ENCODE measurements at regions not wholly inside any gene's neighbourhood (a gene's known extent, or its start where the extent isn't known, plus 50 kb on each side); places are given as distances from the start of the nearest gene placed in this dataset.

DNA sequence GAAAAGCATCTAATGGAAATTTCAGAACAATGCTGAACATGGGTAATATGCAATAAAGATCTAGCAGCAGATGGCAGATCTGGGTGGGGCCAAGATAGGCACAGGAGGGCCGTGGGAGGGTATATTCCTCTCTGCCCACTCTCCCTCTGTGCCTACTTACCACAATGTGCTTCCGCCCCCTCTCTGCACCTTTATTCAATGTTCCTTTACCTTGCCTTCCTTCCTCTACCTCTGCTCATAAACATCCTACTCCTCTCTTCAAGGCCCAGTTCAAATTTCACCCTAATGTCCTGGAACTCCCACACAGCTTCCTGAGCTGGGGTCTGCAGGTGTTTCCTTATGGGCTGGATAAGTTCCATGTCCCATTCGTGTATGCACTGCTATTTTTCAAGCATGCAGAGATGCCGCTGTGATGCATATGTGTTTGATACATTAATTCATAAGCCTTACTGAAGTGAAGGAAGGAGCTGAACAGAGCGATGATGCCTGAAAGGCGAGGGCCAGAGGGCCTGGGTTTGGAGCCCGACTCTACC lies 65.6 kb upstream of the EDEM3 start:
- TF ChIP-seq RAD21 (IDR thresholded peaks at IDR 0.05; ENCODE audit: low read depth) (no peak), EP300 (IDR thresholded peaks at IDR 0.05; ENCODE audit: borderline replicate concordance) (no peak), YY1 (IDR thresholded peaks at IDR 0.05; ENCODE audit: low read depth) (no peak), NFIC (IDR thresholded peaks at IDR 0.05) (no peak)
- TF ChIP-seq, protein P1, sequence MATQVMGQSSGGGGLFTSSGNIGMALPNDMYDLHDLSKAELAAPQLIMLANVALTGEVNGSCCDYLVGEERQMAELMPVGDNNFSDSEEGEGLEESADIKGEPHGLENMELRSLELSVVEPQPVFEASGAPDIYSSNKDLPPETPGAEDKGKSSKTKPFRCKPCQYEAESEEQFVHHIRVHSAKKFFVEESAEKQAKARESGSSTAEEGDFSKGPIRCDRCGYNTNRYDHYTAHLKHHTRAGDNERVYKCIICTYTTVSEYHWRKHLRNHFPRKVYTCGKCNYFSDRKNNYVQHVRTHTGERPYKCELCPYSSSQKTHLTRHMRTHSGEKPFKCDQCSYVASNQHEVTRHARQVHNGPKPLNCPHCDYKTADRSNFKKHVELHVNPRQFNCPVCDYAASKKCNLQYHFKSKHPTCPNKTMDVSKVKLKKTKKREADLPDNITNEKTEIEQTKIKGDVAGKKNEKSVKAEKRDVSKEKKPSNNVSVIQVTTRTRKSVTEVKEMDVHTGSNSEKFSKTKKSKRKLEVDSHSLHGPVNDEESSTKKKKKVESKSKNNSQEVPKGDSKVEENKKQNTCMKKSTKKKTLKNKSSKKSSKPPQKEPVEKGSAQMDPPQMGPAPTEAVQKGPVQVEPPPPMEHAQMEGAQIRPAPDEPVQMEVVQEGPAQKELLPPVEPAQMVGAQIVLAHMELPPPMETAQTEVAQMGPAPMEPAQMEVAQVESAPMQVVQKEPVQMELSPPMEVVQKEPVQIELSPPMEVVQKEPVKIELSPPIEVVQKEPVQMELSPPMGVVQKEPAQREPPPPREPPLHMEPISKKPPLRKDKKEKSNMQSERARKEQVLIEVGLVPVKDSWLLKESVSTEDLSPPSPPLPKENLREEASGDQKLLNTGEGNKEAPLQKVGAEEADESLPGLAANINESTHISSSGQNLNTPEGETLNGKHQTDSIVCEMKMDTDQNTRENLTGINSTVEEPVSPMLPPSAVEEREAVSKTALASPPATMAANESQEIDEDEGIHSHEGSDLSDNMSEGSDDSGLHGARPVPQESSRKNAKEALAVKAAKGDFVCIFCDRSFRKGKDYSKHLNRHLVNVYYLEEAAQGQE (IDR thresholded peaks at IDR 0.05; ENCODE audit: low read depth), result no peak
- TF ChIP-seq, protein P2, sequence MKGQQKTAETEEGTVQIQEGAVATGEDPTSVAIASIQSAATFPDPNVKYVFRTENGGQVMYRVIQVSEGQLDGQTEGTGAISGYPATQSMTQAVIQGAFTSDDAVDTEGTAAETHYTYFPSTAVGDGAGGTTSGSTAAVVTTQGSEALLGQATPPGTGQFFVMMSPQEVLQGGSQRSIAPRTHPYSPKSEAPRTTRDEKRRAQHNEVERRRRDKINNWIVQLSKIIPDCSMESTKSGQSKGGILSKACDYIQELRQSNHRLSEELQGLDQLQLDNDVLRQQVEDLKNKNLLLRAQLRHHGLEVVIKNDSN (IDR thresholded peaks at IDR 0.05), result no peak
- TF ChIP-seq, protein P3, sequence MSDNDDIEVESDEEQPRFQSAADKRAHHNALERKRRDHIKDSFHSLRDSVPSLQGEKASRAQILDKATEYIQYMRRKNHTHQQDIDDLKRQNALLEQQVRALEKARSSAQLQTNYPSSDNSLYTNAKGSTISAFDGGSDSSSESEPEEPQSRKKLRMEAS (IDR thresholded peaks at IDR 0.05), result no peak

DNA sequence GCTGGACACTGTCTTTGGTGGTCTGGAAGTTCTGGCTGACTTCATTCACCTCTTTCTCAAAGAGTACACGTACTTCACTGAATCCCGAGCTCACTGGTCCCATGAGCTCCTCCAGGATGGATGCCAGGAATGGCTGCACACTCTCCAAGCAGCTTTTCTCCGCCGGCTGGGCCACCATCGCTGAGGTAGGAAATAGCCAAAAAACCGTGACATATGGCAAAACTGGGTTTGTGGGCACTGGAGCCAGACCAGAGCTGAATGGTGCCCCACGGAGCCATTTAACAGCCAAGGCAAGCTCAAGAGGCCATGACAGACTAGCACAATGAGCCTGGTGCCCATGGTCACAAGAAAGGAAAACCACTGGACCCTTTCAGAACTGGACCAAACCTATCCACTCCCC lies 64.0 kb upstream of the EDEM3 start:
- TF ChIP-seq TEAD4 (IDR thresholded peaks at IDR 0.05) (no peak), CREB1 (IDR thresholded peaks at IDR 0.05; ENCODE audit: low read depth) (no peak), NFIC (IDR thresholded peaks at IDR 0.05) (no peak), EGR1 (IDR thresholded peaks at IDR 0.05) (no peak), YY1 (IDR thresholded peaks at IDR 0.05; ENCODE audit: low read depth) (no peak), CEBPB (IDR thresholded peaks at IDR 0.05) (no peak), ZBTB7A (IDR thresholded peaks at IDR 0.05; ENCODE audit: low read depth) (no peak), FOXM1 (IDR thresholded peaks at IDR 0.05; ENCODE audit: borderline replicate concordance, low read depth) (no peak), EP300 (IDR thresholded peaks at IDR 0.05; ENCODE audit: borderline replicate concordance) (no peak), TCF12 (IDR thresholded peaks at IDR 0.05; ENCODE audit: low read depth) (no peak), RAD21 (IDR thresholded peaks at IDR 0.05; ENCODE audit: low read depth) (no peak), TAF1 (IDR thresholded peaks at IDR 0.05; ENCODE audit: low read depth) (no peak)
- TF ChIP-seq, protein P1 (IDR thresholded peaks at IDR 0.05; ENCODE audit: low read depth), result no peak

DNA sequence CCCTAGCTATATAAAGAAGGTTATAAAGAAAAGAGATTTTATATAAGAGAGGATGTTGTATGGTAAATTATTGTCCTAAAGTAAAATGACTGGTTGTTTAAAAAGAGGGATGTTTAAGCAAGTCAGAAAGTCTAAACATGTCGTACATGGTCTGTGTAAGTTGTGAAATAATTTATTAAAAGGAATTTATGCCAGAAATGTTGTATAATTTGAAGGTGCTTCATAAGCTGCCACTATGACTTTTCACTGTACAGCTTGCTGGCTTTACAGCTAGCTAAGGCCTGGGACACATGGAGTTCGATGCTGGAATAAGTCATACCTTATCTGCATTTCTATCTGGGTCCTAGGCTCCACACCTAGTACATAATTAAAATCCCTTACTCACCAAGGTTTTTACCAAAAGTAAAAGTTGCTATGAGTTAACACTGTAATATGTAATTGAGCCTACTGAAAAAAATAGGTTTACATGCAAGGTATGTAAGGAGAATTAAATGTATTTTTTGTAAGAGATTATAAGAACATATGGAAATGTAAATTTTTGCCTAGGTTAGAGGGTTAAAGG lies 59.0 kb upstream of the EDEM3 start:
- TF ChIP-seq, protein P2 (IDR thresholded peaks at IDR 0.05), result no peak
- TF ChIP-seq FOXM1 (IDR thresholded peaks at IDR 0.05; ENCODE audit: borderline replicate concordance, low read depth) (no peak), TEAD4 (IDR thresholded peaks at IDR 0.05) (no peak), EP300 (IDR thresholded peaks at IDR 0.05; ENCODE audit: borderline replicate concordance) (no peak), TAF1 (IDR thresholded peaks at IDR 0.05; ENCODE audit: low read depth) (no peak), RAD21 (IDR thresholded peaks at IDR 0.05; ENCODE audit: low read depth) (no peak), NFIC (IDR thresholded peaks at IDR 0.05) (no peak), YY1 (IDR thresholded peaks at IDR 0.05; ENCODE audit: low read depth) (no peak), CREB1 (IDR thresholded peaks at IDR 0.05; ENCODE audit: low read depth) (no peak), EGR1 (IDR thresholded peaks at IDR 0.05) (no peak), CEBPB (IDR thresholded peaks at IDR 0.05) (no peak), TCF12 (IDR thresholded peaks at IDR 0.05; ENCODE audit: low read depth) (no peak), ZBTB7A (IDR thresholded peaks at IDR 0.05; ENCODE audit: low read depth) (no peak)
- TF ChIP-seq, protein P1 (IDR thresholded peaks at IDR 0.05; ENCODE audit: low read depth), result no peak
- TF ChIP-seq, protein P3 (IDR thresholded peaks at IDR 0.05), result no peak

DNA sequence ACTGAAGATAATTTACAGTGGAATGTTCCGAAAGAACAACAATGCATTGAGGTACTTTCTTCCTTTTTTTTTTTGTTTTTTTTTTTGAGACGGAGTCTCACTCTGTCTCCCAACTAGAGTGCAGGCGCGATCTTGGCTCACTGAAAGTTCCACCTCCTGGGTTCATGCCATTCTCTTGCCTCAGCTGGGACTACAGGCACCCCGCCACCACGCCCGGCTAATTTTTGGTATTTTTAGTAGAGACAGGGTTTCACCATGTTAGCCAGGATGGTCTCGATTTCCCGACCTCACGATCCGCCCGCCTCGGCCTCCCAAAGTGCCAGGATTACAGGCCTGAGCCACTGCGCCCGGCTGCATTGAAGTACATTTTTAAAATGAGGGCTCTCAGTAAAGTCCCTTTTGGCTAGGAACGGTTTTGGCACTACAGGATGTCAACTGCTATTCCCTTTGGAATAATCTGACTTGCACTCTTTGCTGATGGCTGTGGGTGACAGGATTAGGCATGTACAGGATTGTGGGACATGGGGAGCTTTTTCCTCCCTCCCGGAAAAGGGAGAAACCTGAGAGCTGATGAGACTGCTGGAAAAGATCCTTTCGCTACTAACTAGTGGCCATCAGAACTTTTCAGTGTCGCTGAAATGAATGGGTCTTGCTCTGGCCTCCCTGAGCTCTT lies 56.9 kb upstream of the EDEM3 start:
- TF ChIP-seq EGR1 (IDR thresholded peaks at IDR 0.05) (no peak), CREB1 (IDR thresholded peaks at IDR 0.05; ENCODE audit: low read depth) (no peak), EP300 (IDR thresholded peaks at IDR 0.05; ENCODE audit: borderline replicate concordance) (no peak)
